ENCODE measurements at regions not wholly inside any gene's neighbourhood (a gene's known extent, or its start where the extent isn't known, plus 50 kb on each side); places are given as distances from the start of the nearest gene placed in this dataset.

DNA sequence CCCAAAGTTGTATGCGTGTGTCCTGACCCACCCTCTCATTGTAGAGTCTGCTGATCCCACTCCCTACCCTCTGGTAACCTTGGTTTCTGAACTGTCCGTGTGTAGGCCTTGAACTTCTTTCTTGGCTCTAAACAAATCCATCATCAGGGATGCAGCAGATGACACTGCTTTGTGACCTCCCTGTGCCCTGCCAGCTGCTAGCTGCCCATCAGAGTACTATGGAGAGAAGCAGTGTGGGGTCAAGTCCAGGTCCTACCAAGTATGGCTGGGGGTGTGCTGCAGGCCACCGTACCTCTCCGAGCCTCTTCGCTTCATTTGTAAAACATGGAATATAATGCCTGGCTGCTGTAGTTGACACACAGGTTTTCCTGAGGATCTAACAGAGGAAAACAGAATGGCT lies 183.5 kb upstream of the RBPJ start:
- DNase-seq (ENCODE audit: low read depth, low spot score): no peak

DNA sequence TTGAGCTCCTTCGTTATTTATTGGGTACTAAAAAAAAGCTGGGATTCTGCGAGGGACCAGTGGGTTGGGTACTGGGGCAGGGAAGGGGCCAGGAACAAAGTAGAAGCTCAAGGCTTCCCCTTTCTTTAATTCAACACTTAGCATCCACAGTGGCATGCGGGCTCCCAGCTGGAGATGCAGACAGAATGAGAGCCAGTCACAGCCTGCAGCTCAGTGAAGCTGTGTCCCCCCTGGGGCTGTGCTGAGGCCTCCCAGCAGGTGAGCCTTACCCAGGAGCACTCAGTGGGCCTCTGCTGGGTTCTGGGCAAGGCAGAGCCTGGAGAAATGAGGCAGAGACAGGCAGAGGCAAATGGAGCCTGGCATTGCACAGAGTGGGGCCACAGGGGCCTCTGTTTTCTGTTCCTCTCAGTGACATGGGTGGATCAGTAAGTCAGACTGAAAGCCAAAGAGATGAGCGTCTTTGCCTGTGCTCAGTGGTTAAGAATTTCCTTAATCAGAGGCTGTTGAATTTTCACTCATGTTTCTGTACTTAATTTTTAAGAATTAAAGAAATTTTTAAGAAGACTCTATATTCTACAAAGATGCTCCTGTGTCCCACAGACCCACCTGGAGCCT lies 181.4 kb upstream of the RBPJ start:
- DNase-seq (ENCODE audit: low read depth, low spot score): no peak

DNA sequence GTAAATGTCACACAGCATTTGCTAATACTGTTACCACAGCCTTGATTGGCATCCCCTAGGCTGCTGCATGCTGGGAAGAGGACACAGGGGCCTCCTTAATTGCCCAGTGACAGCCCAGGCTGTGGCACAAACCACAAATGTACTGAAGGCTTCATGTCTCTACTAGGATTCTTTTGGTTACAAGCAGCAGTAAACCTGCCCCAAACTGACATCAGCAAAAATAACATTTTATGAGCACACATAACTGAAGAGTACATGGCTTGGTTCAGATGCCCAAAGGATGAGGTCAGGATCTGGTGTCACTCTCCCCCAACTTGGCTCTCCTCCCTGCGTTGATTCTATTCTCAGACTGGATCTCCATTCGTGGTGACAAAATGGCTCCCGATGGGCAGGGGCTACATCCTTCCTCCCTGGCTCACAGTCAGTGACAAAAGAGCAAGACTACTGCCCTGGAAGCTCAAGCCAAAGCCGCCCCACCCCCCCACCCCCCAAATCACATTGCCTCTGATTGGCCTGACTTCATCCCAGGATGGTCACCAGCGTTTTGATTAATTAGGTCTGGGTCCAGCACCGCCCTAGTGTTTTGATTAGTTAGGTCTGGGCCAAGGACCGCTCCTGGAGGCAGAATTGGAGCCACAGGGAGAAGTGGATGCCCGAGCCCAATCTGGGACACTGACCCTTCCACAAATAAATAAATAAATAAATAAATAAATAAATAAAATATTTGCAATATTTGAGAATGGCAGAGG lies 180.5 kb upstream of the RBPJ start:
- DNase-seq (ENCODE audit: low read depth, low spot score): no peak

DNA sequence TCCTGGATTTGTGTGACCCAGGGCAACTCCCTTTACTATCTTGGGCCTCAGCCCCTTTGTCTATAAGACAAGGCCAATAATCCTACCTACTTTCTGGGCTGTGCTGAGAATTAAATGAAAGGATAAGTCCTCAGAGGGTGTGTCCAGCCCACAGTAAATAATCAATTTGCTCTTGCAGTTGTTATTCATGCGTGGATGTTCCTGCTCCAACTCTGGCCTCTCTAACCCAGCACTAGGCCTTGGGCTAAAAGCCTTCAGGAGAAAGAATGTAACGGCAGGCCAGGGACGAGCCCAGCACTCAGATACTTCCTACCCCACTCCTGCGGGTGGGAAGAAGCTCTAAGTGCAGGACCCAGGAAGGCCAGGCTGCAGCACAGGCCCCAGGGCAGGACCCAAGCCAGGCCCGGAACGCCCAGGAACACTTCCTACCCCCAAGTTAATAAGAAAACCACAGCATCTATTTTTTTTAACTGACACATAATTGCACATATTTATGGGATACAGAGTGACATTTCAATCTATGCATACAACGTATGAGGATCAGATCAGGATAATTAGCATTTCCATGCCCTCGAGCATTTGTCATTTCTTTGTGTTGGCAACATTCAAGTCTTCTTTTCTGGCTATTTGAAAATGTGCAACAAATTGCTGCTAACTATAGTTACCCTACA lies 179.6 kb upstream of the RBPJ start:
- no peak for DNase-seq (ENCODE audit: low read depth, low spot score)

DNA sequence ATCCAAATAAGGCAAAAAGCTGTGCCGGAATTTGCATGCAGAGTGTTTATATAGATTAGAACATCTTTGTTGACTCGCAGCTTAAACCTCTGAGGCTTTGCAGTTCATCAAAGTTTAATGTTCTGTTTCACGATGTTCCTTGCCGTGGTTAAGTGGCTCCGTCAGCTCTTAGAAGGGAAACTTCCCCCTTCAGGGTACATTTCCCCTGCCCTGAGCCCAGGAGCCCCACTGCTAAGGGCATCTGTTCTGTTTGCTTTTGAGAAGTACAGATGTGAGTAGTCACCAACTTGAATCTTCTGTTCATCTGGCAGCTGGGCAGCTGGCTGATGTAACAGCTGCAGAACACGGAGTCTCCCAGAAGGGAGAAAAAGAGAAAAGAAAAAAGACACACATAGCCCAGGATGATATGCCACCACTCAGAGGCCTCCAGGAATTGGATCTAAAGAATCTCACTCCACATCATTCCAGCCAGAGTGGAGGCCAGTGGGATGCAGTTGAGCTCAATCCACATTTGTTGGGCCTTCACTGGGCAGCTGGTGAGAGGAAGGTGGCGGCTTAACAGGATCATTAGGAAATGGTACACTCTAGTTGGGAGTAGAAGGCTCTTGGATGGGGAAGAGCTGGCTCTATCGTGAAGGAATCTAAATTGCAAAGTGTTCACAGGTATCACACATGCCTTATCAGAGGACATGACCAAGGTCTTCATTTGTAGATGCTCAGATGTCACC lies 178.7 kb upstream of the RBPJ start:
- DNase-seq (ENCODE audit: low read depth, low spot score): no peak

DNA sequence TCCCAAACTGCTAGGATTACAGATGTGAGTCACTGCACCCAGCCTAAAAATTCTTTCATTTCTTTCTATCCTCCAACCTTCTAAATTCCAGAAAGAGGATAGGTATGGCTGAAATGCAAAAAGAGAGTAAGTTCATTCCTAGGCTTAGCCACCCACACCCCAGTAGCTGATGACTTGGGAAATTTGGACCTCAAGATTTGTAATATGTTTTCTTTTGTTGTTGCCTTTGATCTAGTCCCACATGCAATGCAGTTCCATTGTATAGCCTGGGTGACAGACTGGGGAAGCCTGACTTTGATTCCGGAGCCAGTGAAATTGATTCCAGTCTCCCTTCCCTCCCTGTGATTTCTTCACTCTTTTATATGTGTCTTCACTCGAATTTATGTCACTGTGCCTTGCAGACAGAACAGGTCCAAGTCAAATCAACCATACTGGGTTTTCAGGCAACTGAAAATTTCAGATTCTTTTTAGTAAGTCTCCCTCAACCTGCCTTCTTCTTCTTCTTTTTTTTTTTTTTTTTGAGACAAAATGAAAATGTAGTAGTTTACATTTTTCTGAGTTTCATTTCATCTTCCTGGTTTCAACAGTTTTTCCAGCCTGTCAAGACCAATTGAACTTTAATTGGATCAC lies 176.2 kb upstream of the RBPJ start:
- no peak for DNase-seq (ENCODE audit: low read depth, low spot score)

DNA sequence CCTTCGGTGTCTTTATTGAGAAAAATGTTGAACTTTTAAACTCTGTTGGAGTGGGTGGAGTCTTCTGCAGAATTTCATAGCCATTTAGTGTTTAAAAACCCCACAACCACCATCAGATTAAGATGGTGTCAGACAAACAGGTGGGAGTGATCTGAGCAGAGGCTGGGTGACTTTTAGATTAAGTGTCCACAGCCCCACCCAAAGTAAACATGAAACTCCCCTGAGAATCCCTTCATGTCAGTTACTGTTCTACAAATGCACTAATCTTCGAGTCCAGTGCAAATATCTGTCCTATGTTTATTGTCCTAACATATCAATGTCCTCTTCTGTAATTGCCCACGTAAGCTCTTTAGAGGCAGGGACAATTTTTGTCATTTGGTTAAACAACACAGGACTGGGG lies 175.6 kb upstream of the RBPJ start:
- no peak for DNase-seq (ENCODE audit: low read depth, low spot score)

DNA sequence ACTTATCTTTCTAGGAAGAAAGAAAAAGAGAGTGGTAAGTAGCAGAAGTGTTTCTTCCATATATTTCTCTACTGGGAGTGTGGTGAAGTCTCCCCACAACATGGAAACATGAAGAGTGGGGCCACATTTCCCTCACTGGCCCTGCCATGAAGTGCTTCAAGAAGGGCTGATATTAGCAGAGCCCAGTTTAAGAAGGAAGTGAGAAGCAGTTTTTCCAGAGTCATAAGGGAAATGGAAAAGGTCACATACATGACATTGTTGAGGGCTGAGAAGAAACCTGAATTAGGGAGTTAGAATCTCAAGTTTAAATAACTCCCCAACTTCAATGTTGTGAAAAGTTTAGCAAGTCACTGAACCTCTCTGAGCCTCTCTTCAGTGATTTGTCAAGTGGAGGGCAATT lies 171.9 kb upstream of the RBPJ start:
- DNase-seq (ENCODE audit: low read depth, low spot score): no peak

DNA sequence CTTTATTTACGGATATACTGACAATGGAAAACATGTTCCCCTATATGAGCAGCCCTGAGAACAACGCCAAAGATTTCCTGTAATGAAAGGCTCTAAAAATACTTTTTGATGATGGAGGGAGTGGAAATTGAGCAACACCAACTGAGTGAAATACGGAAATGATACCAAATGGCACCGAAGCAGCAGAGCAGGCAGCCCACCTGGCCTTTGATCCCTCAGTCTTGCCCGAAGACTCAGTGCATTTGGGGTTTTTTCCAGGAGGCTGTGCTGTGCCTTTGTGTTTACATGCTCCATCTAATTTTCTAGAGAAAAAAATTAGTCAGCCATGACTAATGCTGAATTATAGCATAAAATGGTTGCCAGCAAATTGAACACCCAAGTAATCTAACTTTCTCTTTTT lies 169.9 kb upstream of the RBPJ start:
- no peak for DNase-seq (ENCODE audit: low read depth, low spot score)

DNA sequence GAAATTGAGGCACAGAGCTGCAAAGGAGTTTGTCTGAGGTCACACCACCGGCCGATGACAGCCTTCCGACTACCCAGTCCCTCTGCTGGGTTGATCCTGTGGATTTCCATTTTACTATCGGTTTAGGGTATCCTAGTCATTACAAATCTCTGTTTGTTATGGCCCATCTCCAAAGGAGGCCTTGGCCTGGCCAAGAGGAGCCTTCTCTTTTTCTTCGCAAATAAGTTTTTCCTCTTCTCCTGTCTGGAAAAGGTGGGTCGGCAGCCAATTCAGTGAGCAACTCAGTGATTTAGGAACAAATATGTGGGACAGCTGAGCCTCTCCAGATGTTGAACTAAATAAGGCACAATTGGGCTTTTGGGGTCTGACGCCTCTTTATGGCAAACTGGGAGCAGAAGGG lies 169.2 kb upstream of the RBPJ start:
- DNase-seq (ENCODE audit: low read depth, low spot score): no peak

DNA sequence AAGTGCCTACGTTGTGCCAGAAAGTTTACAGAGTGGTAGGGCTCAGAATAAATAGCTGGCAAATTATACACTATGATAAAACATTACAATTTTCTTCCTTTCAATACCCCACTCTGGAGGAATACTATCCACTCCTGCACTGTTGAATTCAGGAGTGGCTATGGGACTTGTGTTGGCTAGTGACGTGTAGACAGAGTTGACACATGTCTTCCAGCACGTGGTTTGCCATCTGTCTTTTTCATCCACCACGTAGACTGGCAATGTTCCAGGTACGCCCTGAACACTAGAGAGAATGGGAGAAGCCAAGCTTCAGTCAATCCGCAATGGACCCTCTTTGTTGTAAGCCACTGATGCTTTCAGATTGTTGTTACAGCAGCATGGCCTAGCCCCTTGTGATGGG lies 168.8 kb upstream of the RBPJ start:
- no peak for DNase-seq (ENCODE audit: low read depth, low spot score)

DNA sequence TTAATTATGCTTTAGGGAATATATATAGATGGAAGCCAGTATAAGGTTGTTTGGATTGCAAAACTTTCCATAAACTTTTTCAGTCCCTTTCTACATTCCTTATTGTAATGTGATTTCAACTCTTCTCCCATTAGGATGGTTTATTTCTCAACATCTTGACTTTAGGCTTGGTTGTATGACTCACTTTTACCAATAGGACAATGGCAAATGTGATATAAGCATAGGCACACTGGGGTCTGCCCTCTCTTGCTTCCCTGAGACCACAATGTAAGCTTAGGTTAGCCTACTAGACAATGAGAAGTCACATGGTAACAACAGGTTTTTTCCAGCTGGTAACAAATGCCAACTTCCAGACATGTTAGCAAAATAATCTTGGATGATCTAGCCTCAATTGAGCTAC lies 163.3 kb upstream of the RBPJ start:
- DNase-seq (ENCODE audit: low read depth, low spot score): no peak

DNA sequence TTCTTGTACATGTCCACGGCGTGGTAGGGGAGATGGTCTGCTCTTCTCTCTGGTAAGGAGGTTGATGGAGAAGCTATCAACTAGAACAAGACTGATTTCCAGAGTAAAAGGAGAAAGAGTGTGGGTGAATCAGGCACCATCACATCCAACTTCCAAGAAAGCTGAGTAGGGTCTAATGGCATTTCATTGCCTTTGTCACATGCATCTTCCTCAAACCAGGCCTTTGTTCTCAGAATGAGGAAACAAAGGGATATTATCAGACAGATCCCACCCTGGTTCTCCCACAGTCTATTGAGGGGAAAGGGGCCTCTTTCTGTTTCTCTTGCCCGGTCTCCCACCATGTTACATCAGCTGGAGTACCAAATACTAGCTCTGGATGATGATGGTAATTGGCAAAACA lies 160.2 kb upstream of the RBPJ start:
- no peak for DNase-seq (ENCODE audit: low read depth, low spot score)

DNA sequence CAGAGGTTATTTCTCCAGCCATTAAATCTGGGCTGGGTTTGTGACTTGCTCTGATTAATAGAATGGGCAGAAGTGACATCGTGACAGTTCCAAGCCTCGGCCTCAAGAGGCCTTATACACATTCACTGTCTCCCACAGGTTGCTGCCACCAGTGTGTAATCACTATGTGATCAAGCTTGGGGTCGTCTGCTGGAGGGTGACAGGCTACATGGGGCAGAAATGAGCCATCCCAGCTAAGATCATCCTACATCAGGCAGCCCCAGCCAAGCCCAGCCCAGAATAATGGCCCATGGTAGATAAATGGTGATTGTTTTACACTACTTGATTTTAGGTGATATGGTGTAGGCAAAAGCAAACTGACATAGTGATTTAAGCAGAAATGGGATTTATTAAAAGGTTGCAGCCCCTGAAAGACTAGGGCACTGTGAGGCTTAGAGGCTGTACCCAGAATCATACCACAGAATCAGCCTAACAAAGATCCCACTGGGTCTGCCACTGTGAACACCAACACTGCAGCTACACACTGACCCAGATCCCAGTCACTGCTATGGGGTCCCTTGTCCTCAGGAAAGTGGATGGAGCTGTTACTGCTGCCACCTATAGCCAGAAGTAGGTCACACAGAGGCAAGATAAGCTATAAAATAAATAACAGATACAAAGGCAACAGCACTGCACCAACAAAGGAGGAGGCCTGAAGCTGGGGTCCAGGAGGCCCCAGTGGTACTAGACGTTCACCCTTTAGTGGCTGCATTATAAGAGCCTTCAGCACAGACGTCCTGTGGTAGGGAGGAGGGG lies 159.6 kb upstream of the RBPJ start:
- no peak for DNase-seq (ENCODE audit: low read depth, low spot score)

DNA sequence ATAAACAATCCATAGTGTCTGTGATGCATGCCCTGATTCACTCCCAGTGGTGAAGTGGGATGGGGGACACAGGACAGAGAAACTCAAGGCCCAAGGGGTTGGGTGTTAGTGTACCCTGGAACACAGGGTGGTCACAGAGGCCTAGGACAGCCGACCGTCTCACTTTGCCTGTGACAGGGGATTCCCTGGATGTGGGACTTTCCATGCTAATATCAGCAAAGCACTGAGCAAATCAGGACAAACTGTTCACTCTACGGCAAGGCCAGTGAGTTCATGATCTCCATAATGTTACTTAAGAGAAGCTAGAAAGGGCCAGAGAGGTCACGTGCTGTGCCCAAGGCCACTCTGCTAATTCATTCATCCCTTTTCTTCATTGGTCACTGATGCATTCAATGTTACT lies 158.7 kb upstream of the RBPJ start:
- no peak for DNase-seq (ENCODE audit: low read depth, low spot score)

DNA sequence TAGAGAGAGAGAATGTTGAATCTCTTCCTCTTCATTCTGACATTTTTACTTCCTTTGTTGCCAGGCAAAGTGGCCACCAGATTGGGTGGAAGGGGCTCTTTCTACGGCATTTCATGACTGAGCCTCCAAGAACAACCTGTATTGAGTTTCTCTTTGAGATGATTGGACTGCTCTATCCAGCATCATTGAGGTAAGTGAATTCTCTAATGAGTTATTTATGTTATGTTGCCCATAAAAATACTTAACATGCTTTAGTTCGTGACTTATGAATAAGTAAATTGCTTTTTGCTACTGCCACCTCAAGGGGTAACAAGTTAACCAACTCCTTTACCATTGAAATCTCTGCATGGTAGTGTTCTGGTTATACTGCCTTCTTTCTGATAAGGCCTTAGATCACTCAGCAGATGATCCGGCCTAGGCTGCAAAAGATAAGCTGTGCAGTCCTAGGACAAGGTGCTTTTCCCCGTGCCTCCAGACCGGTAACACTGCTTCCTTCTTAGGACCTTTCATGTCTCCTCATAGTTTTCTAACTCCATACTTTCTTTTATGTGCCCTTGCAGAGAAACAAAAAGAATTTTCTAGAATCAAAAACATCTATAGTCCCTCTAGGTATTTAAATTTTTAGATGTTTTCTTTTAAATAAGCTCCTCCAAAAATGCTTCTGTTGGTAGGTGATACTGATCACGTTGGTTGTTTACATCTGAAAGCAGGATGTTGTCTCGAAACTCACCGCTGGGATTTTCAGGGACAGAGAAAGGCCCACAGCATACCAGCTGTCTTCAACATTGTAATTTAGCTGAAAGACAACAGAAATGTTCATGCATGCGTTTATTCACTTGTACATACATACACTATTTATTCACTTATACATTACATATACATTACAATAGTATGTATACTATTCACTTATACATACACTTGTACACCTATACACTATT lies 157.1 kb upstream of the RBPJ start:
- DNase-seq (ENCODE audit: low read depth, low spot score): no peak

DNA sequence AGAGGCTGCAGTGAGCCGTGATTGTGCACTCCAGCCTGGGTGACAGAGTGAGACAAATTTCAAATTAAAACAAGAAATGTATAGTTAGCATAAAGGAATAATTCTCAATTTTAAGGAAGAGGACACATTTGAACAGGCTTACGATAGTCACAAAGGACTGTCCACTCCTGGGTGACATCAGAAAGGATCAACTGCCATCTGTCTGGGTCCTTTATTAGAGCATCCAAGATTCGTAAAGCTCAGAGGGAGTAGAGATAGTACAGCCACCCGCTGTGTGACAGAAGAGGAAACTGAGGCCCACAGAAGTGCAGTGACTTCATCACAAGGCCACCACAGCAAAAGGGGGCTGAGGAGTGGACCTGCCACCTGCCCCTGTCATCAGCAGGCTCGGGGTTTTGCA lies 149.3 kb upstream of the RBPJ start:
- DNase-seq (ENCODE audit: low read depth, low spot score): no peak

DNA sequence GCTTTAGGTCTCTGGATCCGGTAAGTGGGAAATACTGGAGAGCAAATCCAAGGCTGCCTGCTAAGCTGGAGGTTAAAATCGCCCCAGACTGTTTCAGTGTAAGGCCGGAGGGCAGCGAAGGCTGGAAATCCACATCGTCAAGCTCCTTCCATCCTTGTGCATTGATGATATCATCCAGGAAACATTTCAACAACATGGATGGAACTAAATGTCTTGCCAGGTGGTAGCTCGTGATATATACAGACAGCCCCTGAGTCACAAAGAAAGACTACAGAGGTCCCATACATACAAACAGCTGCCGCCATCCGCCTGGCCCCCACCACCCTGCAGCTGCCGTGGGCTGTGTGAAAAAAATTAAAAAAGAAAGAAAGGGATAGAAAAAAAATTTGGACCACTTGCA lies 148.9 kb upstream of the RBPJ start:
- DNase-seq (ENCODE audit: low read depth, low spot score): no peak

DNA sequence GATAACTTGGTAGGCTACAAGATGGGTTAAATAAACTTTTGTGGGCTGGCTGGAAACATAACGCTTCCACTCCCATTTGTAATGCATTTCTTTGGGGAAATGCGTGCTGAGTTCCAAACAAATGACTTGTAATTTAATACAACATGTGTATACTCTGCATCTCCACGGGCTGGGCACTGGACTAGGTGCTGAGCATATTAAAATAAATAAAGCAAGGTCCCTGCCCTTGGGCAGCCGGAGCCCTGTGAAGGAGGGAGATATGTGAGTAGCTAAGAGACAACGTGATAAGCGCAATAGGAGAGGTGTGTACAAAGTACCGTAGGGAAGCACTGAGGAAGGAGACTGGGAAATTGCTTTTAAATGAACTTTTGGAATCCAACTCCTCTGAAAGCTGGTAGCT lies 147.2 kb upstream of the RBPJ start:
- DNase-seq (ENCODE audit: low read depth, low spot score): no peak

DNA sequence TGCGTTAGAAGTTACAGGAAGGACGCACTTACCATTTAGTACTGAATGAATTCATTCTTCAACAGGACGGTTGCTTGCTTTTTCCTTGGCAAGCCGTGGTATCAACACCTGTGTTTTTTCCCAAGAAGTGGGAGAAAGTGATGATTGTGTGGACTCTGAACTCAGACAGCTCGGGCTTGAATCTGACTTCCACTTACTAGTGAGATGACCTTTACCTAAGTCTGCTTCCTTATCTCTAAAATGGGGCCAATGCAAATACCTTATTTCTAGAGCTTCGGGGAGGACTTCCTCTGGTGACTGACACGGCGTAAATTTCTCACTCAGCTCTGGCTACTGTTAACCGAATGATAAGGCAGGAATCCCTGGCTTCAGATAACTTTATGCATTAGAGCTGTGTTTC lies 146.8 kb upstream of the RBPJ start:
- no peak for DNase-seq (ENCODE audit: low read depth, low spot score)
